GM13977 (cell line): ENCODE measurements at regions not wholly inside any gene's neighbourhood (a gene's known extent, or its start where the extent isn't known, plus 50 kb on each side); places are given as distances from the start of the nearest gene placed in this dataset.

Experiments
- DNase-seq: peaks from one replicate; pipeline ENCODE4 v3.0.0; 2012; ENCODE audit warnings: low spot score
- in situ Hi-C: fragments of 300-500 bp; cut with MboI; formaldehyde crosslinking; loops from one replicate; pipeline ENCODE4 v1.12.0; 2022; ENCODE audit warnings: low sequenced_read_pairs, low pct_unique_long_range_greater_than_20kb, mixed read lengths, inconsistent platforms; ENCODE audit not compliant: unreplicated experiment
- TF ChIP-seq, protein P1 (sequence below): IDR thresholded peaks from 2 replicates; pipeline ENCODE4 v1.5.1; 2012; ENCODE audit warnings: mild to moderate bottlenecking, control low read depth; ENCODE audit not compliant: insufficient read depth; ENCODE audit errors: extremely low read depth, missing control alignments

- in situ Hi-C loops: no loop called here
- TF ChIP-seq, protein P1, sequence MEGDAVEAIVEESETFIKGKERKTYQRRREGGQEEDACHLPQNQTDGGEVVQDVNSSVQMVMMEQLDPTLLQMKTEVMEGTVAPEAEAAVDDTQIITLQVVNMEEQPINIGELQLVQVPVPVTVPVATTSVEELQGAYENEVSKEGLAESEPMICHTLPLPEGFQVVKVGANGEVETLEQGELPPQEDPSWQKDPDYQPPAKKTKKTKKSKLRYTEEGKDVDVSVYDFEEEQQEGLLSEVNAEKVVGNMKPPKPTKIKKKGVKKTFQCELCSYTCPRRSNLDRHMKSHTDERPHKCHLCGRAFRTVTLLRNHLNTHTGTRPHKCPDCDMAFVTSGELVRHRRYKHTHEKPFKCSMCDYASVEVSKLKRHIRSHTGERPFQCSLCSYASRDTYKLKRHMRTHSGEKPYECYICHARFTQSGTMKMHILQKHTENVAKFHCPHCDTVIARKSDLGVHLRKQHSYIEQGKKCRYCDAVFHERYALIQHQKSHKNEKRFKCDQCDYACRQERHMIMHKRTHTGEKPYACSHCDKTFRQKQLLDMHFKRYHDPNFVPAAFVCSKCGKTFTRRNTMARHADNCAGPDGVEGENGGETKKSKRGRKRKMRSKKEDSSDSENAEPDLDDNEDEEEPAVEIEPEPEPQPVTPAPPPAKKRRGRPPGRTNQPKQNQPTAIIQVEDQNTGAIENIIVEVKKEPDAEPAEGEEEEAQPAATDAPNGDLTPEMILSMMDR: peak; percentile 29
- peak; percentile 46 for DNase-seq
Observed at GRCh38 chr10:78937800-78938694, 130.7 kb upstream of the ZMIZ1 start.

DNA sequence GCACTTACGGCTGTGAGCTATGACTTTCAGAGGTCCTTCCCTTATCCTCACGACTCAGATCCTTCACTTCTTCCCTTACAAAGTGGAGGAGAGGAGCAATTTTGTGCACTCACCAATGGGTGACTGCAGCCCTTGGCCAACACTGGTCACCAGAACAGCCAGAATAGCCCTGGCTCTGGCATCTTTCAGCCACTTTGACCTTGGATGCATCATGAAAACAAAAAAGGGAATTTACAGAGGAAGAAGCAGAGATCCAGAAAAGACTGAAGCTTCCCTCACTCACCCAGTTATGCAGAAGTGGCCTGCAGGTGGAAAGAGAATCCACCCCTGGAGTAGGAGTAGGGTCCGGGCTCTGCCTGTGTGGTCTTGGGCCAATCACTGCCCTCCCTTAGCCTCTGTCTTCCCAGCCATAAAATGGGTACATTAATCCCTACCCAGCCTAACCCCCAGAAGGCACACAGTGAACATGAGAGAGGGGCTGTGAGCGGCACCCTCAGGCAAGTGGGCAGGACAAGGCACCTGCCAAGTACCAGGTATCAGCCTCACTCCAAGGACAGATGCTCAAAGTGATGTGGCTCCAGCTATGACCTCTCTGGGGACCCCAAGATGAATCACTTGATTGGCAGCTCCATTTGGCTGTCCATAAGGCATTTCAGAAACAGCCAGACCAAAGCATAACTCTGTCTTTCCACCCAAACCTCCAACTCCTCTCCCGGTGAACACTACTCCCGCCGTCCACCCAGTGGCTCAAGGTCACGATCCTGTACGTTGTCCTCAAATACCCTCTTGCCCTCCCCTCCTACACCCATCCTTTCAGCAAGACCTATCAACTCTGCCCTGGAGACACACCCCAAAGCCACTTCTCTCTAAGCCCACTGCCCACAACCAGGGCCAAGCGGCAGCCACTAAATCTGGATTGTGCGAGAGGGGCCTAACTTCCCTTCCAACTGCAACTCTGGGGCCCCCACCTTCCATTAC is 129.8 kb upstream of the ZMIZ1 start:
- DNase-seq: no peak
- TF ChIP-seq, protein P1: no peak
- in situ Hi-C loops: no loop called here

GRCh38 chr10:78942091-78942501 is 126.7 kb upstream of the ZMIZ1 start:
- in situ Hi-C loops: no loop called here
- TF ChIP-seq, protein P1: no peak
- no peak for DNase-seq

- in situ Hi-C loops: no loop called here
- no peak for DNase-seq
- TF ChIP-seq, protein P1: no peak
Observed at GRCh38 chr10:78944723-78945312, 123.9 kb upstream of the ZMIZ1 start.

- no peak for DNase-seq
- in situ Hi-C loops: no loop called here
- TF ChIP-seq, protein P1: no peak
Observed at GRCh38 chr10:78945838-78946237, 122.9 kb upstream of the ZMIZ1 start.

DNA sequence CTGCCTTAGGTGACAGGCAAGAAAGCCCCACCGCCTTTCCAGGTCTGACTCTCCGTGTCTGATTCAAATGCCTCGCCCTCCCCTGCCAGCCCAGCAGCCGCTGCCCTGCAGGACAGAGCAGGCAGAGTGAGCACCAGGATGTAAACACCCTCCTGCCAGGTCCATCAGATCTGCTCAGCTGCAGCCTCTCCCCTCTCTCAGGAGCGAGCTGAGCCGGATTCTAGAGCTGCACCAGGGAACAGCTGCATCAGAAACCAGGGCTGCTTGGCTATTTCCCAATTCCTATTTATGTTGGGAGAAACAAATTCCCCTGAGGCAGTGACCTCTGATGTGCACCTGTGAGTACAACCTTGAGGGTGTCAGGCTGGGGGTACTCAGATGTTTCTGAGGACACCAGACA is 121.5 kb upstream of the ZMIZ1 start:
- no peak for DNase-seq
- TF ChIP-seq, protein P1: no peak
- in situ Hi-C loops: no loop called here
